ENCODE measurements at regions not wholly inside any gene's neighbourhood (a gene's known extent, or its start where the extent isn't known, plus 50 kb on each side); places are given as distances from the start of the nearest gene placed in this dataset.

DNA sequence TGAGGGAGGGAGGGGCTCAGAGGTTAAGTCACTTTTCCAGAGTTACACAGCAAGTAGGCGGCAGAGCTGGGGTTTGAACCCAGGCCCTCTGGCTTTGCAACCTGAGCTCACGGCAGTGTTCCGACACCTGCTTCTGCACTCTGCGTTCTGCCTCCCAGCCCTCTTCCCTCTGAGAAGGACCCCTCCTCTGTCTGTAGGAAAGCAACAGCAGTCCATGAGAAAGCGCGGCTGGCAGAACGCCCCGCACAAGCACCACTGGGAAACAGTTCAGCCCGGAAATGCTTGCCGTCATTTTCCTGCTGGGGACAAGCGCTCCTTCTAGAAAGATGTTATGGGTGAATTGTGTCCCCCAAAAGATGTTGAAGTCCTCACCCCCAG, 241.1 kb downstream of the NPHP4 start:
- peaks cover 2% of the 10 kb centered on the region for H3K4me1 Mint-ChIP-seq

GRCh38 chr1:5750186-5751162, 241.8 kb downstream of the NPHP4 start:
- H3K9ac ChIP-seq (ENCODE audit: insufficient read depth, low read length, poor library complexity, severe bottlenecking) = no peak overlapping the region
- no peak overlapping the region for H2AFZ ChIP-seq (ENCODE audit: insufficient read depth, low read depth, low read length, poor library complexity, severe bottlenecking)
- 86% methylated on average over 13 of the region's 16 CpGs for WGBS (ENCODE audit: insufficient coverage)
- no peak overlapping the region for H3K4me3 ChIP-seq (replicated peaks in 1 of 3; ENCODE audit: low read depth in 2 of 3, low read length in 3 of 3)
- intact Hi-C loops (cut with micrococcal nuclease) = no loop called here
- Mint-ChIP-seq H3K4me1 (peaks cover 2% of the 10 kb centered on the region), H3K4me3 (no peak overlapping the region), H3K27me3 (ENCODE audit: low read depth in 3 of 3) (peaks cover 0 to 3% (median 2%) of the 10 kb centered on the region in 3 donors), H3K9me3 (no peaks in the 10 kb centered on the region), H3K36me3 (no peaks in the 10 kb centered on the region), H3K27ac (no peak overlapping the region)
- TF ChIP-seq, protein P1, sequence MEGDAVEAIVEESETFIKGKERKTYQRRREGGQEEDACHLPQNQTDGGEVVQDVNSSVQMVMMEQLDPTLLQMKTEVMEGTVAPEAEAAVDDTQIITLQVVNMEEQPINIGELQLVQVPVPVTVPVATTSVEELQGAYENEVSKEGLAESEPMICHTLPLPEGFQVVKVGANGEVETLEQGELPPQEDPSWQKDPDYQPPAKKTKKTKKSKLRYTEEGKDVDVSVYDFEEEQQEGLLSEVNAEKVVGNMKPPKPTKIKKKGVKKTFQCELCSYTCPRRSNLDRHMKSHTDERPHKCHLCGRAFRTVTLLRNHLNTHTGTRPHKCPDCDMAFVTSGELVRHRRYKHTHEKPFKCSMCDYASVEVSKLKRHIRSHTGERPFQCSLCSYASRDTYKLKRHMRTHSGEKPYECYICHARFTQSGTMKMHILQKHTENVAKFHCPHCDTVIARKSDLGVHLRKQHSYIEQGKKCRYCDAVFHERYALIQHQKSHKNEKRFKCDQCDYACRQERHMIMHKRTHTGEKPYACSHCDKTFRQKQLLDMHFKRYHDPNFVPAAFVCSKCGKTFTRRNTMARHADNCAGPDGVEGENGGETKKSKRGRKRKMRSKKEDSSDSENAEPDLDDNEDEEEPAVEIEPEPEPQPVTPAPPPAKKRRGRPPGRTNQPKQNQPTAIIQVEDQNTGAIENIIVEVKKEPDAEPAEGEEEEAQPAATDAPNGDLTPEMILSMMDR (IDR thresholded peaks at IDR 0.05) = no peak
- no peak overlapping the region for H3K4me2 ChIP-seq (replicated peaks; ENCODE audit: extremely low read depth, low read length, poor library complexity, severe bottlenecking)
- DNase-seq = no peak
- H3K27ac ChIP-seq (ENCODE audit: low read depth in 1 of 2, low read length in 2 of 2) = no peak overlapping the region
- H3K4me1 ChIP-seq (ENCODE audit: control insufficient read depth in 1 of 2, insufficient read depth in 2 of 2, low read length in 2 of 2) = no peaks in the 10 kb centered on the region
- H4K20me1 ChIP-seq (ENCODE audit: insufficient read depth, low read length) = no peaks in the 10 kb centered on the region
- no peaks in the 10 kb centered on the region for H3K79me2 ChIP-seq (ENCODE audit: insufficient read depth, low read length)
- H3K36me3 ChIP-seq (replicated peaks in 1 of 2; ENCODE audit: control insufficient read depth in 1 of 2, insufficient read depth in 2 of 2, low read length in 2 of 2) = no peaks in the 10 kb centered on the region
- H3K9me3 ChIP-seq (replicated peaks in 1 of 2; ENCODE audit: control insufficient read depth in 1 of 2, insufficient read depth in 1 of 2, low read length in 2 of 2) = no peaks in the 10 kb centered on the region
- H3K27me3 ChIP-seq (ENCODE audit: control insufficient read depth in 2 of 2, insufficient read depth in 2 of 2, low read length in 2 of 2) = no peaks in the 10 kb centered on the region

More for the DNA sequence above, 241.1 kb downstream of the NPHP4 start:
- Histone ChIP-seq H3K27me3 (ENCODE audit: control insufficient read depth in 2 of 2, insufficient read depth in 2 of 2, low read length in 2 of 2) (no peaks in the 10 kb centered on the region), H3K9ac (ENCODE audit: insufficient read depth, low read length, poor library complexity, severe bottlenecking) (no peak overlapping the region), H4K20me1 (ENCODE audit: insufficient read depth, low read length) (no peaks in the 10 kb centered on the region), H3K4me1 (ENCODE audit: control insufficient read depth in 1 of 2, insufficient read depth in 2 of 2, low read length in 2 of 2) (no peaks in the 10 kb centered on the region), H3K4me2 (replicated peaks; ENCODE audit: extremely low read depth, low read length, poor library complexity, severe bottlenecking) (no peak overlapping the region), H3K9me3 (replicated peaks in 1 of 2; ENCODE audit: control insufficient read depth in 1 of 2, insufficient read depth in 1 of 2, low read length in 2 of 2) (no peaks in the 10 kb centered on the region), H3K27ac (ENCODE audit: low read depth in 1 of 2, low read length in 2 of 2) (no peak overlapping the region), H3K79me2 (ENCODE audit: insufficient read depth, low read length) (no peaks in the 10 kb centered on the region), H3K4me3 (replicated peaks in 1 of 3; ENCODE audit: low read depth in 2 of 3, low read length in 3 of 3) (no peak overlapping the region), H3K36me3 (replicated peaks in 1 of 2; ENCODE audit: control insufficient read depth in 1 of 2, insufficient read depth in 2 of 2, low read length in 2 of 2) (no peaks in the 10 kb centered on the region), H2AFZ (ENCODE audit: insufficient read depth, low read depth, low read length, poor library complexity, severe bottlenecking) (no peak overlapping the region)
- TF ChIP-seq, protein P1 (IDR thresholded peaks at IDR 0.05) = no peak
- DNase-seq = no peak
- Mint-ChIP-seq H3K9me3 (no peaks in the 10 kb centered on the region), H3K36me3 (no peaks in the 10 kb centered on the region), H3K4me3 (no peak overlapping the region), H3K27me3 (ENCODE audit: low read depth in 3 of 3) (peaks cover 0 to 3% (median 2%) of the 10 kb centered on the region in 3 donors), H3K27ac (no peak overlapping the region)
- intact Hi-C loops (cut with micrococcal nuclease) = no loop called here
- 89% methylated on average over 5 of the region's 11 CpGs for WGBS (ENCODE audit: insufficient coverage)
